ENCODE measurements at regions not wholly inside any gene's neighbourhood (a gene's known extent, or its start where the extent isn't known, plus 50 kb on each side); places are given as distances from the start of the nearest gene placed in this dataset.

- Histone ChIP-seq H3K36me3 (ENCODE audit: control insufficient read depth in 4 of 4, insufficient read depth in 3 of 4, low read depth in 1 of 4, low read length in 3 of 4) (no peaks in the 10 kb centered on the region), H3K4me1 (ENCODE audit: control insufficient read depth in 4 of 4, insufficient read depth in 4 of 4, low read length in 3 of 4) (no peaks in the 10 kb centered on the region), H3K27ac (ENCODE audit: low read depth in 1 of 2, low read length in 2 of 2) (no peak overlapping the region), H3K9me3 (ENCODE audit: control insufficient read depth in 4 of 4, low read length in 3 of 4) (no peaks in the 10 kb centered on the region), H3K9ac (ENCODE audit: low read depth in 1 of 2, low read length in 2 of 2) (no peak overlapping the region), H3K27me3 (ENCODE audit: control insufficient read depth in 4 of 4, insufficient read depth in 4 of 4, low read length in 3 of 4) (no peaks in the 10 kb centered on the region), H3K4me3 (ENCODE audit: low read depth in 1 of 3, low read length in 3 of 3) (no peak overlapping the region)
- WGBS = 74% methylated on average over 6 of the region's 6 CpGs
- TF ChIP-seq YY1 (IDR thresholded peaks at IDR 0.05) = no peak
- TF ChIP-seq ATF3 (IDR thresholded peaks at IDR 0.05) = no peak
- no peak for TF ChIP-seq MAX (IDR thresholded peaks at IDR 0.05)
- TF ChIP-seq FOXA1 (IDR thresholded peaks at IDR 0.05) = no peak
- TF ChIP-seq RAD21 (IDR thresholded peaks at IDR 0.05) = no peak
- TF ChIP-seq HNF4A (conservative IDR thresholded peaks at IDR 0.05) = no peak
- no peak for DNase-seq (ENCODE audit: low spot score)
Observed at GRCh38 chr10:43781480-43782361, 133.0 kb upstream of the ZNF32 start.

GRCh38 chr10:43778571-43778970 lies 129.9 kb upstream of the ZNF32 start:
- TF ChIP-seq RAD21 (IDR thresholded peaks at IDR 0.05) (no peak), CTCF (IDR thresholded peaks at IDR 0.05; ENCODE audit: low read depth, low read length, missing input control) (no peak), EGR1 (IDR thresholded peaks at IDR 0.05; ENCODE audit: low read depth in 2 of 2) (no peak), RXRA (IDR thresholded peaks at IDR 0.05) (no peak), JUND (IDR thresholded peaks at IDR 0.05) (no peak), FOXA2 (IDR thresholded peaks at IDR 0.05) (no peak), FOXA1 (IDR thresholded peaks at IDR 0.05) (no peak), ATF3 (IDR thresholded peaks at IDR 0.05) (no peak), HNF4A (conservative IDR thresholded peaks at IDR 0.05) (no peak), GABPA (IDR thresholded peaks at IDR 0.05 in 1 of 2, conservative IDR thresholded peaks at IDR 0.05 in 1 of 2) (no peak), SP1 (IDR thresholded peaks at IDR 0.05) (no peak), REST (IDR thresholded peaks at IDR 0.05) (no peak), TAF1 (conservative IDR thresholded peaks at IDR 0.05) (no peak), MAX (IDR thresholded peaks at IDR 0.05) (no peak), YY1 (IDR thresholded peaks at IDR 0.05) (no peak), NR2F2 (IDR thresholded peaks at IDR 0.05) (no peak), HNF4G (IDR thresholded peaks at IDR 0.05) (no peak), ZBTB33 (IDR thresholded peaks at IDR 0.05) (no peak)
- 70% methylated on average over 4 of the region's 4 CpGs for WGBS

More at GRCh38 chr10:43778571-43778970, 129.9 kb upstream of the ZNF32 start:
- no peak for DNase-seq (ENCODE audit: low spot score)
- no peaks in the 10 kb centered on the region for H3K27me3 ChIP-seq (ENCODE audit: control insufficient read depth in 4 of 4, insufficient read depth in 4 of 4, low read length in 3 of 4)
- no peaks in the 10 kb centered on the region for H3K9me3 ChIP-seq (ENCODE audit: control insufficient read depth in 4 of 4, low read length in 3 of 4)
- H3K9ac ChIP-seq (ENCODE audit: low read depth in 1 of 2, low read length in 2 of 2) = no peak overlapping the region
- no peak overlapping the region for H3K4me3 ChIP-seq (ENCODE audit: low read depth in 1 of 3, low read length in 3 of 3)
- H3K27ac ChIP-seq (ENCODE audit: low read depth in 1 of 2, low read length in 2 of 2) = no peak overlapping the region
- no peaks in the 10 kb centered on the region for H3K36me3 ChIP-seq (ENCODE audit: control insufficient read depth in 4 of 4, insufficient read depth in 3 of 4, low read depth in 1 of 4, low read length in 3 of 4)
- H3K4me1 ChIP-seq (ENCODE audit: control insufficient read depth in 4 of 4, insufficient read depth in 4 of 4, low read length in 3 of 4) = no peaks in the 10 kb centered on the region

Measured in liver (tissue), 8 donors.